ENCODE measurements at regions not wholly inside any gene's neighbourhood (a gene's known extent, or its start where the extent isn't known, plus 50 kb on each side); places are given as distances from the start of the nearest gene placed in this dataset.

DNA sequence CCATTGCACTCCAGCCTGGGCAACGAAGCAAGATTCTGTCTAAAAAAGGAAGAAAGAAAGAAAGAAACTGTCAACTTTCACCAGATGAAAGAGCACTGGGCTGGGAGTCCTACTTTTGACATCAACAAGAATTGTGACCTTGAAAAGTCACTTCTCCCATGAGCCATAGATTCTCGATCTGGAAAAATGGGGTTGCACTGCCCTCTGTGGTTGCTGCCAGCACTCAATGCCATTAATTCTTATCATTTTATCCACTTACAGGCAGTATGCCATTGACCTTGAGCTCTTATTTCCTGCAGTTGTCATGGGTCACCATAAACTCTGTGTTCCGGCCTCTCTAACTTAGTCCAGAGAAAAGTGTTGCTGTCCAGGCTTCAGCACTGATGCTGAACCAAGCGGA, 137.2 kb downstream of the NOC3L start:
- TF ChIP-seq EZH2phosphoT487 (IDR thresholded peaks at IDR 0.05; ENCODE audit: insufficient read depth, low read depth) (no peak), EZH2 (IDR thresholded peaks at IDR 0.05; ENCODE audit: insufficient read depth, poor library complexity, severe bottlenecking) (no peak)

All from GM23248 (cell line).